GM18870 (cell line): ENCODE measurements at regions not wholly inside any gene's neighbourhood (a gene's known extent, or its start where the extent isn't known, plus 50 kb on each side); places are given as distances from the start of the nearest gene placed in this dataset.
A peak's percentile ranks its signal among the peaks of the same experiment; 100 is the strongest.

ENCODE experiments used
- ATAC-seq: cut with Tn5 transposase; IDR thresholded peaks from one replicate; pipeline ENCODE4 v1.9.1; 2021; ENCODE audit warnings: moderate library complexity; ENCODE audit not compliant: unreplicated experiment

DNA sequence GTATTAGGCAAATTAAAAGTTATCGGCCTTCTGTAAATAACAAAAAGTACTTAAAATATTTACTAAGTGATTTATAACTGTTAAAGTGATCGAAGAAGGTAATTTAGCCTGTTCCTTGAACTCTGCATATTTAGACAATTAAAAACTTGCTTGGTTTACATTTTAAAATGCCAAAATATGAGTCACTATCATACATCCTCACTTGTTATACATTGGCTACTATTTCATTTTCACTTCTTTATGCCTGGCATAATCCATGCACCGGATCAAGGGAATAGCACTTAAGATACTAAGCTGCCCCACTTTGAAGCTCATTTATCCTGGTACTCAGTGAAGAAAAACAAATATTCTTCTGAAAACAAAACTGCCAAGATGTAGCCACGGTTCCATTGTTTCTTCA lies 344.6 kb downstream of the UBE3D start:
- ATAC-seq, result no peak

DNA sequence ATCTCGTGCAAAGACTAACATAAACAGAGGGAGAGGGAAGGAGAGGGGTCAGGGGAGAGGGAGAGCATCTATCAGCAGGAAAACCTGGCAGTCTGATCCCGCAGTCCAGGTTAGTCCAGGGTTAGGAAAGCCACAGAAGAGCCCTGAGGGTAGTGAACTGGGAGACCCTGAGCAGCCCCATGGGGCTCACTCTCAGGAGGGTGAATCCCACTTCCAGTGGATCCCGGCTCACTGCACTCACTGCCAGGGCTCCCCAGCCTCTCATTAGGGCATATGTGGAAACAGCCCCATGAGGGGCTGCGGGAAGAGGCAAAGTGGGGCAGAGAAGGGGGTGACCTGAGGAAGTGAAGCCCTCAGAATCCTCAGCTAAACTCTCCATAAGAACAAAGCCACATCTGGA lies 329.9 kb downstream of the UBE3D start:
- no peak for ATAC-seq

DNA sequence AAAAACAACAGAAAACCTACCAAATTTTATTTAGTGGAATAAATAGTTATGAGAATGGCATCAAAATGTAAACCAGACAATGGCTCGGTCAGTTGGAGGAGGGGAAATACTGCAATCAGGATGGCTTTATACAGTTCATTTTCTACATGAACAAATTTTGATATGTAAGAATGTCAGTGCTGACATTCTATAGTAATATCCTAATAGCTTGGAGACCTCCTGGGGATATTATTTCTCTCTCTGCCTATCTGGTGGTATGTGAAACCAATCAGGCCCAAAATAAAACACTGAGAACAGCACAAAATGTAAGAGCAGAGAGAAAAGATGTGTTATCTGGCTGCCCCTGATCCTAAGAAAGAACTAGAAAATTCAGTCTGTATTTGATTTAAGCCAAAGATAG lies 327.7 kb downstream of the UBE3D start:
- no peak for ATAC-seq

DNA sequence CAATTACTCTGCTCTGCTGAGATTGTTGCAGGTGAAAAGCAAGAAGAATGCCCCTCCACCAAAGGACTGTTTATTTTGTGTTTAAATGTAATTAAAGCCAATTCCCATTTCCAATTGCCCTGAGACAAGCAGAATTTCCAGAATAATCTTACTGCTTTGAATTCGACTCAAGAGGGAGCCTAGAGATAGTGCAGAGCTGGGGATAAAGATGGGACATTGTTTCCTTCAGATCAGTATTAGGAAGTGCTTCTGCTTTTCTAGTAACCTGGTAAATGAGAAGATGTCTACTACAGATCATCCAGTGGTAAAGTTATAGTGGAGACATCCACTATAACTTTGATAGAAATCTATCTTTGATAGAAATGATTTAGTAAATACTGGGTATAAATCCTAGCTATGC lies 326.9 kb downstream of the UBE3D start:
- no peak for ATAC-seq

DNA sequence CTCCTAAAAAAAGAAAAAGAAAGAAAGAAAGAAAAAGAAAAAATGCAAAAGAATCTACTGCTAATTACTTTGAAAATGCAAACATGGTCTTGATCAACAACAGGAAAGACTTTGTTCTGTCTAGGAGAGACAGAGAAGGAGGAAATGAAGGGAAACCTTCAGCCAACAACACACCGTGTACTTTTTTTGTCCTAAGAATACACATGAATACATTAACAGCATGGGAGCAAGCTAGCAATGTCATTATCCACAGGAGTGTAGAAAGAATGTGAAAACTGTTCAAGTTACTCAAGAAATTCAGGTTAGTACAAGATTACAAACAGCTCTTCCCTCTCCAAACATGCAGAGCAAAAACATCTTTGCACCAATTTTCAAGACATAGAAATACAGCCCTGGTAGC lies 326.3 kb downstream of the UBE3D start:
- ATAC-seq, result no peak

DNA sequence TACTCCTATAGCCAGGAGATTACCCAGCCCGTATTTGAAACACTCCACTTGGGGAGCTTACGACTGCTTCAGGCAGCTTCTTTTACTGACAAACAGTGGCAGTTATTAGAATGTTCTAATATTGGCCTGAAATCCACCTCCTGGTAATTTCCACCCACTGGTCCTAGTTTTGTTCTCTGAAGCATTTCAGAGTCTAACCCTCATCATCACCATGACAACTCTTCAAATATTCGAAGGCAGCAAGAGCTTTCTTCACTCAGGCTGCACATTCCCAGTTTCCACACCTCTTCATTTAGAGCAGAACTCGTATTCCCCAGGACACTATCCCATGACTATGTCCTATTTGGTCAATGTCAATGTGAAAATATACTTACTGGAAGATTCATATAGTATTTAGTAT lies 325.6 kb downstream of the UBE3D start:
- no peak for ATAC-seq

DNA sequence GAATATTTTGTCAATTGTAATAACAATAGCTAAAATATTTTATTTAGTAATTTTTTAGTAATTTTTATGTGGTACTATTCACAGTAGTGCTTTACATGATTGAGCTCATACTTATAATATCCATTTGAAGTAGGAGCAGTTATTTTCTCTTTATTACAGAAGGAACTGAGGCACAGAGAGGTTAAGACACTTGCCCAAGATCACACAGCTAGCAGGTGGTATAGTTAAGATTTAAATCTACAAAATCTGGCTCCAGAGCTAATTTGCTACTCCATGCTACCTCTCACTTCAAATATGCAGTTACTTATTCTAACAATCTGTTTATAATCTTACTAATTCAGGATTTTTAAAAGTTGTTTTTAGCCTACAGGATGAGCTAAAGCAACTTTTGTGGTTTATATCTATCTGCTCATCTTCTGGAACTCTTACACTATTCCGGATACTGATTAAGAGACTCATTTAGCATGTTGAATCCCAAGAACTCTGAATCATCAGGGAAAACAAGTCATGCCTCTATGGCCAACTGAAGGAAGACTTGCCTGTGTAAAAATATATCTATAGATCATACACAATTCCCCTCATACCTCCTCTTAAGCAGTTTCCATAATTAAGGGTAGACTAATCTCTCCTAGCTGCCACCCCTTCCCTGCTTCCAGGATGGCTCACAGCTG lies 324.2 kb downstream of the UBE3D start:
- ATAC-seq, result no peak

DNA sequence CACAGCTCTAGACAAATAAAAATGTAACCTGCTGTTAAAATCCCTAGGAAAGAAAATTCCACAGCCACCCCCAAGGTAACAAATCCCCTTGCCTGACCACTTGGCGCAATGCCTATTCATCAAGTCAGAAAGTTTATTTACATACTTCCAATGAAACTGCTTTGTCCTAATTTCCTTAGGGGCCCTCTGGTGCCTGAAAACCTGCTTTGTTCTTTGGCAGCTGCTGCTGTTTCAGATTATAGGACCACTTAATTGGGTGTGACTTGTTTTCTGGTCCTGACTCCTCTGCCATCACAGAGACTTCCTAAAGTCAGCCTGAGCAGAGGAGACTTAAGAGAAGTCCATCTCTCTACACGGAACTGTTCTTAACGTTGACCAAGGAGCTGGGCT lies 323.6 kb downstream of the UBE3D start:
- no peak for ATAC-seq

DNA sequence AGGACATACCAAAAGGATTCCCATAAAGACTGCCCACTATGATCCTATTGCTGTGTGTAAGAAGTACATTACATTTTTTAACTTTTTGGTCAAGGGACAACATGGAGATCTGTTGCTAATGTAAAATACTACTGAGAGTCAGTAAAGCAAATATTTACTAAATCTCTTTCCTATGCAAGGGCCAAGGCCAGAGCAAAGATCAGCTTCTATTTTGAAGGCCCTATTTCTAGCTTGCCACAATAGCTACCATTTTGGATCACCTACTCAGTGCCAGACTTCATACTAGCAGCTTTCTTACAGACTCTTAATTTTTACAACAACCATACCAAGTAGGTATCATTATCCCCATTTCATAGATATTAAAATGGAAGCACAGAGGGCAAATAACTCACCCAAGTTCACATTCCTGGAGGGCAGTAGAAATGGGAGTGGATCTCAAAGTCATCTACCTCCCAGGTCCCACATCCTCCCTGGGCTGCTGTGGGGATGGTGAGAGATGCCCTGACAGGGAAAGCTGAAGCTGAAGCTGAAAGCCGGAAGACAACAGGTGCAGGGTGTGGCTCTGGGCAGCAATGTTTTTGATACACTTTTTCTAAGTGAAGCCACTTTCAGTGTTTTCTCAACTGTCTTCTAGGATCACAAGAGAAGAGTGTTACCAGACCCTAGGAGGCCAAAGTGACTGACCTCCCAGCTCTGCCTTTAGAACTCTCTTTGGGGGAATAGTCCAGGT lies 321.2 kb downstream of the UBE3D start:
- no peak for ATAC-seq

DNA sequence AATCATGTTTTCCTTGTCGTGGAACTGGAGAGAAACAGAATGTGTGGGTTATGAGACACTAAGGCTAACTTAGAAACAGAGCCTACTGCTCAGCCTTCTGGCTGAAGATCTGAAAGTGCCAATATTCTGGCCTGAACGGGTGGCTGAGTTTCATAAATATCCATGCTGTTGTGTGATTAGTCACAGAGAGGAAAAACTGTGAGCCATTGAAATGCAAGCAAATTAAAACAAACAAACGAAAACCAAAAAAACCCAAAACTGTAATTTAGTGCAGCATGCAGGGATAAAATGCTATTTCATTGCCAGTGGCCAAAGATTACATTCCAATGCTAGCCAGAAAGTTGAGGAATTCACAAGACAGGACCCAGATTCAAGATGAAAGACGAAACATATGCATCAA lies 315.1 kb downstream of the UBE3D start:
- no peak for ATAC-seq

DNA sequence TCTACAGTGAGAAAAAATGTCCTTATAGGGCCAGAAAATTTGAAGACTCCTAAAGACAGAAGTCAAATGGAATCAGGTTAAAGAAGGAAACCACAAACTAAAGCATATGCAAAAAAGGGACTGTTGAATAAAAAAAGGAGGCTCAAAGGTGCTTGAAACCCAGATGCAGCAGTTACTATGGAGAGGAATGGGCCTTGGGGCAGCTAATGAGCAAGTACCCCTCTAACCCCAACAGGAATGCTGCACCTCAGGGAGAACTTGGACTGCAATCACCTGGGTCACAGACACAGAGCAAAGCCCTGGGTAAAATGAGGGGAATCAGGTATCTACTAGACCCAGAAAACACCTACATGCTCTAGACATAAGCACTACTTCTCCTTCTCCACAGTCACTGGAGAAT lies 313.9 kb downstream of the UBE3D start:
- no peak for ATAC-seq

DNA sequence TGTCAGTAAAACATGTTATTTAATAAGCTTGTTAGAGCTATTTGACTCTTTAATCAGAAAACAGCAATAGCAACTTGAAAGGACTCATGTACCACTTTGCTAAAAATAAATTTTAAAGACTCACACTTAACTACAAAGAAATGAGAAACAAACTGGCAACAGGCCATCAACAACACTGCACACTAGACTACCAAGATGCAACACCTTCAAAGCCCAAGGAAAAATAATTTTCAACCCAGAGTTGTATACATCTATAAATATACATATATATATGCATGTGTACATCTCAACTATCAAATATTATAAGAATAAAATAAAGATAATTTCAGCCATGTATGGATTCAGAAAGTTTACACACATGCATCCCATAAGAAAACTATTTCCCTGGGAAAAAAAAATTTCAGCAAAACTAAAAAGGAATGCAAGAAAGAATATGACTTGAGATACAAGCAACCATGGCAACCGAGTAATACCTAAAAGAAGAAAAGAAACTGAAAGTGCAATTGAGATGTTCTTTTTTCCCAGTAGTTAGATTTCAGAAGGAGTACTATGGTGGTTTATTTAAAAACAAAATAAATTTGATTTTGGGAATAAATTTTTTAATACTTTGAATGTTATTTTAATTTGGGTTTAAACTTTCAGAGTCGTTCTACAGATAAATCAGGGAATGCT lies 303.8 kb downstream of the UBE3D start:
- peak; percentile 65 for ATAC-seq

DNA sequence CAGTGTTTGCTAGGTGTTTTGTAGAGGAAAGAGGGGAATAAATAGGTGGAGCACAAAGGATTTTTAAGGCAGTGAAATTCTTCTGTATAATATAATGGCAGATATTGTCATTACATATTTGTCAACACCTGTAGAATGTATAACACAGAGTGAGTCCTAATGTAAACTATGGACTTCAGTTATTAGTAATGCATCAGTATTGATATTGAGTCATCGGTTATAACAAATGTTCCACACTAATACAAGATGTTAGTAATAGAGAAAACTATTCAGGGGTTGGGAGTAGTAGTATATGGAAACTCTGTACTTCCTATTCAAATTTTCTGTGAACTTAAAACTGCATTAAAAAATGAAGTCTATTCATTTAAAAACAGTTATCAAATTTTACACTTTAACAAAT lies 299.2 kb downstream of the UBE3D start:
- ATAC-seq, result no peak

DNA sequence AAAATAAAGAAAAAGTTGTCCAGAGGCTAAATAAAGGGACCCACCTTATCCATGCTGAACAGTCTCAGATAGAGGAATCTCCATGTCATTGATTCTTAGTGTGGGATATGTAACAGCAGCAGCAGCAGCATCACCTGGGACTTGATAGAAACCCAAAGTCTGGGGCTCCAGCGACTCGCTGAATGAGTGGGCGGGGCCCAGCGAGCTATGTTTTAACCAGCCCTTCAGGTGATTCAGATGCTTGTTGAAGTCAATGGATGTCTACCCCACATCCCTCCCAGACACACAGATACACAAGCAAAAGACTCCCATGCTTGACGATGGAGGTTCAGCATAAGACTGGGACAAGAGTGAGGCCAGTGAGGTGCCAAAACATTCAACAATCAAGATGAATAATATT lies 298.6 kb downstream of the UBE3D start:
- ATAC-seq, result no peak

DNA sequence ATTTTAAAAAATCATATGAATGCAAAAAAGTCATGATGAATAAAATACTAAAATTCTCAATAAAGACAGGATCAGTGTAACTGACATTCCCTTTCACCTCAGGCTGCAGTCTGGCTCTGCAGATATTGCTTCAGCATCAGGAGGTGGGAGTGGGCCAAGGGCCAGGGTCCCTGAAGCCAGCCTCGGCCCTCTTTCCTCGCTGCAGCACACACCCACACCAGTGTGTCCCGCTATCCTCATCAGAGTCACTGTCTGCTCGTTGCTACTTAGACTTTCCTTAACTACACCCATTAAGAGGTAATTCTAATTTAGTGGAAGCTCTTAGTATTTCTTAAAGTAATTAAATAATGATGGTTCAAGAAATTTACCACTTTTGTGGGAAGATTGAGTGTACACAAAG lies 298.2 kb downstream of the UBE3D start:
- ATAC-seq, result no peak

DNA sequence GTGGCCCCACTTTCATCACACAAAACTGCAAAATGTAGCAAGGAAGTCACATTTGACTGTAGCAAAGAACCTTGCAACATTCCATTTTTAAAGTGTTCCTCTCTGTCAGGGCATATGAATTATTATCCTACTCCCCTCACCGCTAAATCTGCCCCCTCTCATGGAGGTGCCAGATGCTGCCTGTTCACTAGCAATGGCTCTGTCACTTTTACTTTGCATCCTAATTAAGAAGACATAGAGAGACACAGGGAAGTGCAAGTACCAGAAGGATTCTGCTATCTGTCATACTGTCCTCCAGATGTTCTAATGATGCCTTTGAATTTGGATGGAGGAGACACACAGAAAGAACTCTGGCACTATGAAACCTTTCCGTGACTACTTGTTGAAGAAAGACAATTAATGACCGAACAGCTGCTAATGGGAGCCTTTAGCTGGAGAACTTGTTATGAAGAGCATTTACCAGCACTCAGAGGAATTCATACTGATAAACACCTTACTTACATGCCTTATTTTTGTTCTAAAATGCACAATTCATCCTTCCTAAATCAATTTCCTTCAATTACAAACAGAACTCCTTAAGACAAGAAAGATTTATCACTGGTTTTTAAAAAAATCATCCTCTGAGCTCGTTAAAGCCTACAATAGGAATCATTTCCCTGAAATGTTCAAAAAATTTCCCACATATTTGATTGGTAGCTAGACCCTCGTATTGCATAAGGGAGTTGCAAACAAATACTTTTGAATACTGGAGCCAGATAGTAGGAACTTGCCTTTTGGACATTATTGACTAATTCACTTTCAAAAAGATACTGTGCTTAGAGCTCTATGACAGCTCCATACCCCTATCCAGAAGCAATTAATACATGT lies 292.6 kb downstream of the UBE3D start:
- ATAC-seq, result no peak

DNA sequence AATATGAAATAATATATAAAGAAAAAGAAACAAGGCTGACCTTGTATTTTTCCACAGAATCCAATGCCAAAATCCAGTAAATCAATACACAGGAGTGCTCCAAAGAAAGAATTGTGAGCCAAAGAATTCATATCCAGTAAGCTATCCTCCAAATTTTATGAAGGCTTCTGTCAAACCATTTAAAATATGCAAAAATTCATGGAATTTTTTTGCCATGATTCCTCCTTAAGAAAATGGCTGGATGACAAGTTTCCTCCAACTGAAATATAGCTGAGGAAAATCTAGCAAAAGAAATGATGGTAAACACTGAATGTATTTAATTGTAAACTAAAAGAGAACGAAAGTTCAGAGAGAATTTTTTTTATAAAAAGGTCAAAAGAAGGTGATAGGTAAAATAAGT lies 290.3 kb downstream of the UBE3D start:
- ATAC-seq, result no peak

DNA sequence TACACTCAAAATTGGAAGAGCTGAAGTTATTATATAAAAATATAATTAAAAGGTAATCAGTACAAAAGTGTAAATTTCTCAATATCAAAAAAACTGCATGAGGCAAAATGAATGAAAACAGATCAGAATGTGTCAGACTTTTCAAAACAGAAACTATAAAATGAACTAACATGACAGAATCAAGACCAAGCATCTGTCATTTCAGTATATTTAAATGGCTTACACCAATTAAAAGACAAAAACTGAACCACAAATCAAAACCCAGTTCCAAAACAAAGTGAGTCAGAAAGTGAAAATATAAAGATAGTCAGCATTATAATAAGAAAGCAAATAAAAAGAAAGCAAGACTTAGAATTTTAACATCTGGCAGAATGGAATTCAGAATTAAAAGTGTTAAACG lies 289.7 kb downstream of the UBE3D start:
- ATAC-seq, result no peak

DNA sequence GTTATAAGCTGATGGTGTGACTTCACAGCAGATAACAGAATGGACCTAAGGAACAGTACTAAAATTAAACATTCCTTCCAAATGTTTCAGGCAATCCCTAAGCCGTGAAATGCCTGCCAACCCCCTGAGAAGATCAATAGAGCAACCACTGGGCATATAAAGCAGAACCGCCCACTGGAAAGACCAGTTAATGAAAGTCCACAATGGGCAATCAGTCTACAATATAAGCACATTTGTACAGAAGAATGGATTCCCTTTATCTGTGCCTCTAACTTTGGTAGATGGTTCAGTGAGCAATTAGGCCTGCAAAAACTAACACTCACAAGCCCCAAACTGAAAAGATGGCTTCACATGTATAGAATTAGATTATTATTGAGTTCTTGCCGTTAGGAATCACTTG lies 286.6 kb downstream of the UBE3D start:
- ATAC-seq, result no peak

DNA sequence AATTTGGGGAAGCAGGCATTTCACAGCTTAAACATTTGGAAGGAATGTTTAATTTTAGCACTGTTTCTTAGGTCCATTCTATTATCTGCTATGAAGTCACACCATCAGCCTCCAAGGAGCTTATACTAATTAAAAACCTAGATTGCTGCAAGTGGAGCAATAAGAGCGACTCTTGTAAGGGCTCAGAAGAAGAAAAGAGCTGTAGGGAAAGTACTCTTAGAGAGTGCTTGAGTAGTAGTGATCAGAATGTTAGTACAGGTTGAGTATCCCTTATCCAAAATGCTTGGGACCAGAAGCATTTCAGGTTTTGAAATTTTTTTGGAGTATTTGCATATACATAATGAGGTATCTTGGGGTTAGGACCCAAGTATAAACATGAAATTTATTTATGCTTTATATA lies 285.3 kb downstream of the UBE3D start:
- ATAC-seq, result no peak

DNA sequence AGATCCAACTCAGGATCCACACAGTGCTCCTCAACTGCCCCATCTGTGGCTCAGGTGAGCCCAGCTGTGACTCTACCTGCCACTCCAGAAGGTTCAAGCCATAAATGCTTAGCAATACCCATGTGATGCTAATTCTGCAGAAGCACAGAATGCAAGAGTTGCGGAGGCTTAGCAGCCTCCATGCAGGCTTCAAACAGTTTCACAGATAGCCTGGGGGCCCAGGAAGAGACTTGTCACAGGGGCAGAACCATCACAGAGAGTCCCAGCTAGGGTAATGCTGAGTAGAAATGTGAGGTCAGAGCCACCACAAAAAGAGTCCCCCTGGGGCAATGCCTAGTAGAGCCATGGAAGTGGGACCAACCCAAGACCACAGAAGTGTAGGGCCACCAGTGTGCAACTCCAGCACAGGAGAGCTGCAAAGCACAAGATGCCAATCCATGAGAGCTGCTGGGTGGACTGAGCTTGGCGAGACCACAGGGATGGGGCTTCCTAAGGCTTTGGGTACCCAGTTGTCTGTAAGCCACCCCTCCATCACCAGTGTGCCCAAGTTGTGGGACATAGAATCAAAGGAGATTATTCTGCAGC lies 283.9 kb downstream of the UBE3D start:
- no peak for ATAC-seq
